NCI-H748 treated with DMSO at 0.1 percent for 48 hours (cell line): ENCODE measurements at regions not wholly inside any gene's neighbourhood (a gene's known extent, or its start where the extent isn't known, plus 50 kb on each side); places are given as distances from the start of the nearest gene placed in this dataset.

Experiments used
- DNase-seq: peaks from one replicate; lab custom pipeline; 2025; lab: John Stamatoyannopoulos, UW

DNA sequence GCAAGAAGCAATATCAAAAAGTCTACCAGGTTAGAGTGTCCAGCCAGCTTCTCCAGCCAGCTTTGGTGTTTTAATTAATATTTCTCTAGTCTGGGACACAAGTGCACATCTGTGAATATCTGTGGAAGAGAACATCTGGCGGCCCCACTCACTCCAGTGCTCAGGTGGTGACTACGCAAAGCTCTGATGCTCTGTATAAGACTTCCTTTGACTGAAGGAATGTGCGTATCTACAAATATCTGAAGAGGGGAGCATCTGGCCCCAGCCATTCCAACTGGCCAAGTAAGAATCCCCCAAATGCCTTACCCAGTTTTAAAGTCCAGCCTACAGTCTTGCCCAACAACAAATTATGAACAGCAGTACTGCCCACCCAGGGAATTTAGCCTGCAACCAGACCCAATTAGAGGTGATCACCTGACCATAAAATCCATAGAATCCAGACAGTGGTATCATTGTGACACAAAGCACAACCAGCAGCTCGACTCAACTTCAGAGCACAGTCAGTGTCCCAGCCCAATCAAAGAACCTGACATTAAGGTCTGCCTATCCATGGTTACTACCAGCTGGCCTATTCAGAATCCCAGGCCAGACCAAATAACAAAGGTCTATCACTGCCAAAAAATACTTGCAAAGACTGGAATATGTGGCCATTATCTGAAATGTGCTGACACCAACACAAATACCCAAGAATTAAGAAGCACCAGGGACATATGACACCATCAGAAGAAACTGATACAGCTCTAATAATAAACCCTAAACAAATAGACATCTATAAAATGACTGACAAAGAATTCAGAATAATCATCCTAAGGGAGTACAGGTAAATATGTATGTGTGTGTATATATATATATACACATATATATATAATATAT, 76.1 kb upstream of the MANEA start:
- DNase-seq: no peak

DNA sequence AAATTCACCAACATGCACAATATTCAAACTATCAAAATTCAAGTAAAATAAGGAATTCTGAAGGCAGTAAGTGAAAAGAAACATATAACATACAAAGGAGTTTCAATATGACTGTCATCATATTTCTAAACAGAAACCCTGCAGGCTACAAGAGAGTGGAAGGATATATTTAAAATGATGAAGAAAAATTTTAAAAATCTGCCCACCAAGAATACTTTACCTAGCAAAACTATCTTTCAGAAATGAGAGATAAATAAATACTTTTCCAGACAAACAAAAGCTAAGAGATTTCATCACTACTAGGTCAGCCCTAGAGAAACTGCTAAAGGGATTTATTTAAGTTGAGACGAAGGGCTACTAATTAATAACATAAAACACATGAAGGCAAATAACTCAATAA, 73.8 kb upstream of the MANEA start:
- no peak for DNase-seq

DNA sequence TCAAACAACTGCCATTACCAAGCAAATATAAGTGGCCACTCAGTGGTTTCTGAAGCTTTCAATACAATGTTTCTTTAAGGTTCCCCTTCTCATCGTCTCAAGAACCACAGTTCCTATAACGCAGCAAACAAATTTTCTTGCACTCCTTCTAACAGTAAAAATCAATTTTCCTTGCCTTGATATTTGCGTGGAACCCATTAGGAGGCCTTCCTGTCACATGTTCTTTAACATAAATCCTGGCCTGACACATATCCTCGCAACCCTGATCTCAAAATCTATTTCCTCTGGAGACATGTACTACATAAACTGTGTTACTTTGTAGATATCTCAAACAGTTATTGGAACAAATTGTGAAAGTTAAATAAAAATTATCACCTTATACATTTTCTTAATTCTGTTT, 65.9 kb upstream of the MANEA start:
- no peak for DNase-seq

DNA sequence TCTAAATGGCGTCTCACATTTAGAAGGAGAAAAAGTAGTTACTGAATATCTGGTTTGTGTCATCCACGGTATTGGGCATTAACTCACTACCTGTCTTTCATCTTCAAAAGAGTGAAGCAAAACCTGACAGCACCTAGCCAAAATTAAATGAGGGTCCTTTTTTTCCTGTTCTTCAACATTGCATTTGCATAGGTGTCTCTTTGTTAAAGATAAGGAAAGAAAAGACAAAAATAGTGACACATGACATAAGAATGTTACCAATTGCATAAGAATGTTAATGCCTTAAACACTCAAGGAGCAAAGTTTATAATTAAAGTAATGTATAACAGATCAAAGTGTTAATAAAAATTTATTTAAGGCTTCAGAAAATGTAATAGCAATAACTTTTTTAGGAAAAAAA, 61.4 kb upstream of the MANEA start:
- no peak for DNase-seq

DNA sequence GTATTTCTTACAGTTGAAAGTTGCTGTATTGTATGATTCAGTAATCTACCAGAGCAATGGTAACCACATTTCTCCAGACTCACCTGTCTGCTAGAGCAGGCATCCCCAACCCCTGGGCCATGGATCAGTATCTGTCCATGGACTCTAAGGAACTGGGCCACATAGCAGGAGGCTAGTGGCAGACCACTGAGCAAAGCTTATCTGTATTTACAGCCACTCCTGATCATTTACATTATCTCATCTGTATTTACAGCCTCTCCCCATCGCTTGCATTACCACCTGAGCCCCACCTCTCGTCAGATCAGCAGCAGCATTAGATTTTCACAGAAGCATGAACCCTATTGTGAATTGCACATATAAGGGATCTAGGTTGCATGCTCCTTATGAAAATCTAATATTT, 60.3 kb upstream of the MANEA start:
- no peak for DNase-seq

DNA sequence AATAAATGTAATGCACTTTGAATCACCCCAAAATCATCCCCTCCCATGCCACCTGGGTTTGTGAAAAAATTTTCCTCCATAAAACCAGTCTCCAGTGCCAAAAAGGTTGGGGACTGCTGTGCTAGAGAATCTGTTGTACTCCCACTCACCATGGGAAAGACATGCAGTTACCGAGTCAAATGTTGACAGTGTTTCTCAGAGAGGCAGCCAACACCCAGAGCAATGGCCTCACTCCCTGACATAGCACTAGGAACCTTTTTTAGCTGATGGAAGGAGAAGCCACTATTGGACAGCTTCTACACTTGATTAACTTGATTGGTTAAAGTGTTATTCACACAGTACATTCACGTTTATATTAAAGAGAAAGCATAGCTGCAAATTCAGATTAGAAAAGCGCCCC, 59.8 kb upstream of the MANEA start:
- DNase-seq: no peak

DNA sequence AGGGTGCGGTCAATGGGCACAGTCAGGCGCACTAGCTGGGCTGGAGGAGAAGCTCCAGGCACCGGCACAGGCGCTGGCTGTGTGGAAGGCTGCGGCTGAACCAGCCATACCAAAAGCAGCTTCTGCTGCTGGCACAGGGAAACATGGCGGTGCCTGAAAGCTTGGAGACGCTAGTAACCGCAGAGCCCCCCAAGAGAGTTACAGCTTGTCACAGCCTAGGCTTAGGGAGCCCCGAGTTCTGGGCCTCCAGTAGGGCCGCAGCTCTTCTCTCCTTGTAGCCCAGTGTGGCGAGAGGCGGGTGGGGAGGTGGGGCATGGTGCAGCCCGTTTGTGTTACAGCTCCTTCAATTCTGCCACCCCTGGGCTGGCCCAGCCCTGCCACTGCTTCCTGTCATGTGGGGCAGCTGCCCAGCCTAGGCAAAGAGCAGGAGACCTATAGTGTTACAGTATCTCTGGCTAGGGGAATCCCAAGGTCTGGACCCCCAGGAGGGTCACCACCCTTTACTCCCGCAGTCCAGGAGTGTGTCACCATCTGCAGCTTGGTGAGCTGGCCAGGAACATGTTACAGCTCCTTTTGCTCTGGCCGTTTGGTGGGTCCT, 58.6 kb upstream of the MANEA start:
- DNase-seq: no peak

DNA sequence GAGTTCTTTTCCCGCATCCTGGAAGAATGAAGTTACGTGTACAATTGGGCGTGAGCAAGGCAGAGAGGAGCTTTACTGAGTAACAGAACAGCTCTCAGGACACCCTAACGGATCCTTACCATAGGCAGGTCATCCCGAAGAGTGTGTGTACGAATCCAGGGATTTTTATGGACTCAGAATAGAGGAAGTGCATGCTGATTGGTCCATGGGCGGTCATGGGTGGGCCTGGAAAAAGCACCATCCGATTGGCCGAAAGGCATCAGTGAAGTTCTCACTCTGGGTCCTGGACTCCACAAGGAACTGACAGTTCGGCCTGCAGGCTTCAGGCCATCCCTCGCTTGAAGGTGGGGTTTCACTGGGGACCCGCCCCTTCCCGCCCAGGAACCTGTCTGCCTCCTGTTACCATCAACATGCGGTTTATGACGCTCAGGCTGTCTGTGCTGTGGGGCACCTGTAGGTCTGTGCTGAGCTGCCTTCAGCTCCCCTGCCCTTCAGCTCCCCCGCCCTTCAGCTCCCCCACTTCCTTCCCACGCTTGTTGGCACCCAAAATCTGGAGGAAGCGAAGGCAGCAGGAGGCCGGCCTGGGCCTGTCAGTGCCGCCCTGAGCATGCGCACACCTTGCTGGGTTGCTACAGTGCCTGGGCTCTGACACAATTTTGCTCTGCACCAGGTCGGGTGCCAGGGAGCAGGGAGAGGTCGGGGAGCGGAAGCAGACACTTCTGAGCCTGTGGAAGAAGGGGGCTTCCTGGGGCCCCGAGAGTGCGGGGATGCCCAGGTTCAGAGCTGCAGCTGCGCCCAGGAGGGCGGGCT, 57.9 kb upstream of the MANEA start:
- no peak for DNase-seq

DNA sequence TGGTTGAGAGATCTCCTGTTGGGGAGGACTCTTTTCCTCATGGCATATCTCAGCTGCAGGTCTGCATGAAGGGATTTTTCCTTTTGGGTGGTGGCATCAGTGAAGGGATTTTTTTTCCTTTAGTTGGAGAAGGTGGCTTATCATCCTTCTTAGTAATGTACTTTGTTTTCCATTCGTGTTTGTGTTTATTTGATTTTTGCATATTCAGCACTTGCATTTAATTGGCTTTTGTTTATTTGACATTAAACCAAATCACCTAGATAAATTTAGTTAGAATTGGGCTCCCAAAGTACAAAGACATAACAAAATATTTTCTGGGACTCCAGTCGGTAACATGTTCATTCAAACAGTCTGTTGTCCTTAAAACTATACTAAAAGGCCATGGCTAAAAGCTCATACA, 56.2 kb upstream of the MANEA start:
- DNase-seq: no peak
